ENCODE measurements at regions not wholly inside any gene's neighbourhood (a gene's known extent, or its start where the extent isn't known, plus 50 kb on each side); places are given as distances from the start of the nearest gene placed in this dataset.

GRCh38 chr2:60149176-60149575 lies 404.3 kb downstream of the BCL11A start:
- no peak for DNase-seq

GRCh38 chr2:60148716-60149115 lies 404.7 kb downstream of the BCL11A start:
- no peak for DNase-seq

GRCh38 chr2:60140185-60140584 lies 413.3 kb downstream of the BCL11A start:
- DNase-seq = no peak

- no peak for DNase-seq
Observed at GRCh38 chr2:60136913-60137312, 416.5 kb downstream of the BCL11A start.

- DNase-seq = no peak
Observed at GRCh38 chr2:60127191-60127590, 426.3 kb downstream of the BCL11A start.

- no peak for DNase-seq
Observed at GRCh38 chr2:60125611-60126426, 427.6 kb downstream of the BCL11A start.

- DNase-seq = no peak
Observed at GRCh38 chr2:60119778-60120177, 433.7 kb downstream of the BCL11A start.

GRCh38 chr2:60118917-60119316 lies 434.5 kb downstream of the BCL11A start:
- no peak for DNase-seq

- DNase-seq = no peak
Observed at GRCh38 chr2:60118061-60118460, 435.4 kb downstream of the BCL11A start.

- no peak for DNase-seq
Observed at GRCh38 chr2:60116161-60116875, 437.1 kb downstream of the BCL11A start.

GRCh38 chr2:60109744-60110143 lies 443.7 kb downstream of the BCL11A start:
- DNase-seq = no peak

GRCh38 chr2:60106836-60107529 lies 446.5 kb downstream of the BCL11A start:
- DNase-seq = peak; percentile 9

- DNase-seq = no peak
Observed at GRCh38 chr2:60105906-60106305, 447.5 kb downstream of the BCL11A start.

GRCh38 chr2:60104514-60105505 lies 448.6 kb downstream of the BCL11A start:
- no peak for DNase-seq

- DNase-seq = no peak
Observed at GRCh38 chr2:60100034-60100433, 453.4 kb downstream of the BCL11A start.

GRCh38 chr2:60098996-60099395 lies 454.5 kb downstream of the BCL11A start:
- no peak for DNase-seq

- DNase-seq = no peak
Observed at GRCh38 chr2:60097298-60097697, 456.2 kb downstream of the BCL11A start.

- DNase-seq = no peak
Observed at GRCh38 chr2:60096556-60096955, 456.9 kb downstream of the BCL11A start.

GRCh38 chr2:60095903-60096302 lies 457.6 kb downstream of the BCL11A start:
- DNase-seq = no peak

GRCh38 chr2:60095202-60095815 lies 458.1 kb downstream of the BCL11A start:
- no peak for DNase-seq

- no peak for DNase-seq
Observed at GRCh38 chr2:60094450-60094929, 459.0 kb downstream of the BCL11A start.

GRCh38 chr2:60092781-60093180 lies 460.7 kb downstream of the BCL11A start:
- DNase-seq = no peak
